Endothelial cell (in vitro differentiated cells): ENCODE measurements at regions not wholly inside any gene's neighbourhood (a gene's known extent, or its start where the extent isn't known, plus 50 kb on each side); places are given as distances from the start of the nearest gene placed in this dataset.

ENCODE experiments used
- DNase-seq: peaks from one replicate; pipeline ENCODE4 v3.0.0; 2021; ENCODE audit warnings: low spot score
- H3K27ac Mint-ChIP-seq: one replicate; pipeline ENCODE4 v1.8.0; 2021; ENCODE audit warnings: mixed read lengths, inconsistent platforms; ENCODE audit not compliant: unreplicated experiment
- H3K27me3 Mint-ChIP-seq: one replicate; pipeline ENCODE4 v1.8.0; 2021; ENCODE audit warnings: mild to moderate bottlenecking, moderate library complexity, mixed read lengths, inconsistent platforms; ENCODE audit not compliant: unreplicated experiment
- H3K36me3 Mint-ChIP-seq: one replicate; pipeline ENCODE4 v1.8.0; 2021; ENCODE audit warnings: mild to moderate bottlenecking, low read depth, mixed read lengths, inconsistent platforms; ENCODE audit not compliant: unreplicated experiment
- H3K4me1 Mint-ChIP-seq: one replicate; pipeline ENCODE4 v1.8.0; 2021; ENCODE audit warnings: mild to moderate bottlenecking, mixed read lengths, inconsistent platforms; ENCODE audit not compliant: unreplicated experiment
- H3K4me3 Mint-ChIP-seq: one replicate; pipeline ENCODE4 v1.8.0; 2021; ENCODE audit warnings: mild to moderate bottlenecking, mixed read lengths, inconsistent platforms; ENCODE audit not compliant: unreplicated experiment
- H3K9me3 Mint-ChIP-seq: one replicate; pipeline ENCODE4 v1.8.0; 2021; ENCODE audit warnings: mixed read lengths, inconsistent platforms; ENCODE audit not compliant: unreplicated experiment
- TF ChIP-seq, protein P1 (sequence below): fragments of 200-600 bp; sonication (generic); IDR thresholded peaks from one replicate; pipeline ENCODE4 v1.5.0; 2021; ENCODE audit warnings: antibody characterized with exemption; ENCODE audit not compliant: unreplicated experiment

GRCh38 chr2:45205480-45205879 is 196.2 kb upstream of the SIX2 start:
- H3K4me3 Mint-ChIP-seq = no peak overlapping the region
- no peak overlapping the region for H3K27ac Mint-ChIP-seq
- H3K4me1 Mint-ChIP-seq = peaks cover 3% of the 10 kb centered on the region
- DNase-seq = no peak
- H3K27me3 Mint-ChIP-seq = peaks cover 4% of the 10 kb centered on the region
- TF ChIP-seq, protein P1, sequence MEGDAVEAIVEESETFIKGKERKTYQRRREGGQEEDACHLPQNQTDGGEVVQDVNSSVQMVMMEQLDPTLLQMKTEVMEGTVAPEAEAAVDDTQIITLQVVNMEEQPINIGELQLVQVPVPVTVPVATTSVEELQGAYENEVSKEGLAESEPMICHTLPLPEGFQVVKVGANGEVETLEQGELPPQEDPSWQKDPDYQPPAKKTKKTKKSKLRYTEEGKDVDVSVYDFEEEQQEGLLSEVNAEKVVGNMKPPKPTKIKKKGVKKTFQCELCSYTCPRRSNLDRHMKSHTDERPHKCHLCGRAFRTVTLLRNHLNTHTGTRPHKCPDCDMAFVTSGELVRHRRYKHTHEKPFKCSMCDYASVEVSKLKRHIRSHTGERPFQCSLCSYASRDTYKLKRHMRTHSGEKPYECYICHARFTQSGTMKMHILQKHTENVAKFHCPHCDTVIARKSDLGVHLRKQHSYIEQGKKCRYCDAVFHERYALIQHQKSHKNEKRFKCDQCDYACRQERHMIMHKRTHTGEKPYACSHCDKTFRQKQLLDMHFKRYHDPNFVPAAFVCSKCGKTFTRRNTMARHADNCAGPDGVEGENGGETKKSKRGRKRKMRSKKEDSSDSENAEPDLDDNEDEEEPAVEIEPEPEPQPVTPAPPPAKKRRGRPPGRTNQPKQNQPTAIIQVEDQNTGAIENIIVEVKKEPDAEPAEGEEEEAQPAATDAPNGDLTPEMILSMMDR = no peak
- H3K36me3 Mint-ChIP-seq = no peaks in the 10 kb centered on the region
- H3K9me3 Mint-ChIP-seq = no peaks in the 10 kb centered on the region

DNA sequence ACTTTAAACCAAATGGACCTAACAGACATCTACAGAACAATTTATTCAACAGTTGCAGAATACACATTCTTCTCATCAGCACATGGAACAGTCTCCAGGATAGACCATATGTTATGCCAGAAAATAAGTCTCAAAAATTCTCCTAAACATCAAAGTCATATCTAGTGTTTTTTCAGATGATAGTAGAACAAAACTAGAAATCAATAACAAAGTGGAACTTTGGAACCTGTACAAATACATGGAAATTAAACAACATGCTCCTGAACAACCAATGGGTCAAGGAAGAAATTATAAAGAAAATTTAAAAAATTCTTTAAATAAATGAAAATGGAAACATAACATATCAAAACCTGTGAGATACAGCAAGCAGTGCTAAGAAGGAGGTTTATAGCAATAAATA is 194.1 kb upstream of the SIX2 start:
- peaks cover 4% of the 10 kb centered on the region for H3K27me3 Mint-ChIP-seq
- no peak overlapping the region for H3K27ac Mint-ChIP-seq
- no peak overlapping the region for H3K4me3 Mint-ChIP-seq

DNA sequence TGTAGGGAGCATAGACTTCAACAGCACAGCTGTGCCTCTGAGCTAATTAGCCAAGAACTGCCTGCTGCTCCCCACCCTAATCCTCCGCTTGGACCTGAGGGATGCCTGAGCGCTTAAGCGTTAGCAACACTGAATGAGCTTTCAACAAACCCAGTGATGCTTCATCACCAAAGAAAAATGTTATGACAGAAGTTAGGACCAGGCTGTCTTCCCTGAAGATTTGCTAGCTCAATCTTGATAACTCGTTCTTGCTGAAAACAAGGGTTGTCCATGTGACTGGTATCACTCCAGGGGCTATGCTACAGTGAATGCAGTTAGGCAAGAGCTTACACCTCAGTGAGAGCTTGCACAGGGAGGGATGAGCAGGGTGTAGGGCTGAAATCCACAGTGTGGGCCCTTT is 190.7 kb upstream of the SIX2 start:
- H3K9me3 Mint-ChIP-seq = no peaks in the 10 kb centered on the region
- H3K27ac Mint-ChIP-seq = no peak overlapping the region
- H3K4me3 Mint-ChIP-seq = no peak overlapping the region
- DNase-seq = no peak
- TF ChIP-seq, protein P1 = no peak
- H3K27me3 Mint-ChIP-seq = no peaks in the 10 kb centered on the region
- H3K4me1 Mint-ChIP-seq = peaks cover 3% of the 10 kb centered on the region
- H3K36me3 Mint-ChIP-seq = no peaks in the 10 kb centered on the region

More for the DNA sequence above, 194.1 kb upstream of the SIX2 start:
- no peak for DNase-seq
- Mint-ChIP-seq H3K4me1 (peaks cover 3% of the 10 kb centered on the region), H3K36me3 (no peaks in the 10 kb centered on the region), H3K9me3 (no peaks in the 10 kb centered on the region)
- TF ChIP-seq, protein P1 = no peak

- H3K4me3 Mint-ChIP-seq = no peak overlapping the region
- no peak overlapping the region for H3K27ac Mint-ChIP-seq
- DNase-seq = no peak
- H3K9me3 Mint-ChIP-seq = no peaks in the 10 kb centered on the region
- no peaks in the 10 kb centered on the region for H3K36me3 Mint-ChIP-seq
- H3K4me1 Mint-ChIP-seq = no peaks in the 10 kb centered on the region
- H3K27me3 Mint-ChIP-seq = no peaks in the 10 kb centered on the region
- TF ChIP-seq, protein P1 = no peak
These were observed 186.7 kb upstream of the SIX2 start for GRCh38 chr2:45195916-45196315.

- no peak overlapping the region for H3K4me3 Mint-ChIP-seq
- no peak for DNase-seq
- H3K27me3 Mint-ChIP-seq = no peaks in the 10 kb centered on the region
- no peaks in the 10 kb centered on the region for H3K4me1 Mint-ChIP-seq
- TF ChIP-seq, protein P1 = no peak
- H3K27ac Mint-ChIP-seq = no peak overlapping the region
- no peaks in the 10 kb centered on the region for H3K9me3 Mint-ChIP-seq
- H3K36me3 Mint-ChIP-seq = no peaks in the 10 kb centered on the region
These were observed 185.3 kb upstream of the SIX2 start for GRCh38 chr2:45194596-45194995.
